IMR-90 (cell line): ENCODE measurements at regions not wholly inside any gene's neighbourhood (a gene's known extent, or its start where the extent isn't known, plus 50 kb on each side); places are given as distances from the start of the nearest gene placed in this dataset.

ENCODE experiments used
- ATAC-seq: fragments of 200-7000 bp; cut with Tn5 transposase; 2 replicates; pipeline ENCODE4 v1.9.1; 2020; ENCODE audit warnings: low read depth, mild to moderate bottlenecking, moderate library complexity
- BruUV-seq: library from RNA; stranded (reverse); fragments of 400-500 nt; replicated peaks from 2 replicates; lab custom pipeline; 2021; lab: Mats Ljungman, UMichigan
- CTCF ChIA-PET: fragments of 300-600 bp; formaldehyde crosslinking; extraction: SDS; loops from one replicate; lab custom pipeline; 2021; ENCODE audit warnings: antibody characterized with exemption; lab: Yijun Ruan, JAX
- POLR2A ChIA-PET: fragments of 300-600 bp; sonication (Branson Sonifier 250); formaldehyde crosslinking; loops from one replicate; lab custom pipeline; 2022; ENCODE audit warnings: antibody characterized with exemption; ENCODE audit not compliant: unreplicated experiment; lab: Charles Lee
- DNase-seq: peaks from one replicate; pipeline ENCODE4 v3.0.0; 2013
- H2AFZ ChIP-seq: replicated peaks from 2 replicates; pipeline ENCODE3; 2013; ENCODE audit warnings: low read length, mild to moderate bottlenecking; ENCODE audit not compliant: poor library complexity
- H2AK5ac ChIP-seq: 2 replicates; pipeline ENCODE4 v1.6.1; 2013; ENCODE audit warnings: low read depth, low read length, inconsistent platforms
- H2AK9ac ChIP-seq: replicated peaks from 2 replicates; pipeline ENCODE3; 2013; ENCODE audit warnings: mild to moderate bottlenecking, low read depth, low read length, moderate library complexity; ENCODE audit not compliant: poor library complexity
- H2BK120ac ChIP-seq: 2 replicates; pipeline ENCODE4 v1.6.1; 2013; ENCODE audit warnings: low read depth, low read length, inconsistent platforms
- H2BK15ac ChIP-seq: 3 replicates; pipeline ENCODE4 v1.6.1; 2013; ENCODE audit warnings: low read depth, low read length, inconsistent platforms
- H2BK20ac ChIP-seq: 2 replicates; pipeline ENCODE4 v1.6.1; 2013; ENCODE audit warnings: low read depth, mild to moderate bottlenecking, inconsistent platforms, low read length, moderate library complexity
- H2BK5ac ChIP-seq: 2 replicates; pipeline ENCODE4 v1.6.1; 2013; ENCODE audit warnings: mild to moderate bottlenecking, low read depth, low read length, inconsistent platforms; ENCODE audit not compliant: poor library complexity, severe bottlenecking
- H3K14ac ChIP-seq: replicated peaks from 2 replicates; pipeline ENCODE4 v1.6.1; 2013; ENCODE audit warnings: low read depth, low read length, inconsistent platforms
- H3K18ac ChIP-seq: 2 replicates; pipeline ENCODE4 v1.6.1; 2013; ENCODE audit warnings: low read depth, low read length, control low read depth
- H3K23ac ChIP-seq: 2 replicates; pipeline ENCODE4 v1.6.1; 2013; ENCODE audit warnings: low read depth, low read length, inconsistent platforms
- H3K27ac ChIP-seq: 2 replicates; pipeline ENCODE4 v1.5.1; 2013; ENCODE audit warnings: mild to moderate bottlenecking, control low read depth, low read length; ENCODE audit not compliant: insufficient read depth
- H3K27me3 ChIP-seq: 2 replicates; pipeline ENCODE4 v1.6.1; 2013; ENCODE audit warnings: low read length; ENCODE audit not compliant: control insufficient read depth, insufficient read depth
- H3K36me3 ChIP-seq: 2 replicates; pipeline ENCODE4 v1.6.1; 2013; ENCODE audit warnings: low read length, mixed read lengths; ENCODE audit not compliant: control insufficient read depth, insufficient read depth
- H3K4ac ChIP-seq: 2 replicates; pipeline ENCODE4 v1.6.1; 2013; ENCODE audit warnings: low read depth, low read length, inconsistent platforms
- H3K4me1 ChIP-seq: 2 replicates; pipeline ENCODE4 v1.6.1; 2013; ENCODE audit warnings: low read length, mixed read lengths; ENCODE audit not compliant: control insufficient read depth, insufficient read depth
- H3K4me2 ChIP-seq: 2 replicates; pipeline ENCODE4 v1.6.1; 2013; ENCODE audit warnings: low read depth, mild to moderate bottlenecking, control low read depth, low read length, moderate library complexity
- H3K4me3 ChIP-seq: 2 replicates; pipeline ENCODE4 v1.5.1; 2013; ENCODE audit warnings: low read depth, mild to moderate bottlenecking, control low read depth, low read length, moderate library complexity; ENCODE audit not compliant: insufficient read depth
- H3K56ac ChIP-seq: 2 replicates; pipeline ENCODE4 v1.6.1; 2013; ENCODE audit warnings: low read length, inconsistent platforms; ENCODE audit not compliant: insufficient read depth; ENCODE audit errors: extremely low read depth
- H3K79me1 ChIP-seq, 2 experiments: 2 replicates each; pipeline ENCODE4 v1.6.1; 2013; ENCODE audit warnings: low read length in 2 of 2, inconsistent platforms in 1 of 2, low read depth in 1 of 2
- H3K9ac ChIP-seq: 2 replicates; pipeline ENCODE4 v1.6.1; 2013; ENCODE audit warnings: low read depth, low read length, control low read depth
- H3K9me1 ChIP-seq: 2 replicates; pipeline ENCODE4 v1.6.1; 2013; ENCODE audit warnings: low read length, inconsistent platforms; ENCODE audit not compliant: insufficient read depth
- H3K9me3 ChIP-seq: 2 replicates; pipeline ENCODE4 v1.6.1; 2013; ENCODE audit warnings: low read length; ENCODE audit not compliant: control insufficient read depth, insufficient read depth
- H4K20me1 ChIP-seq: 2 replicates; pipeline ENCODE4 v1.6.1; 2013; ENCODE audit warnings: low read length, inconsistent platforms; ENCODE audit not compliant: insufficient read depth
- H4K5ac ChIP-seq: 2 replicates; pipeline ENCODE4 v1.6.1; 2013; ENCODE audit warnings: mild to moderate bottlenecking, low read depth, low read length, control low read depth
- H4K8ac ChIP-seq, 2 experiments: 2 replicates each; pipeline ENCODE4 v1.6.1; 2013; ENCODE audit warnings: low read depth in 2 of 2, low read length in 2 of 2, control low read depth in 1 of 2, inconsistent platforms in 1 of 2
- H4K91ac ChIP-seq: 2 replicates; pipeline ENCODE4 v1.6.1; 2013; ENCODE audit warnings: low read depth, low read length, inconsistent platforms; ENCODE audit not compliant: insufficient read depth
- BHLHE40 ChIP-seq: fragments of 150-350 bp; IDR thresholded peaks from 2 replicates; pipeline ENCODE4 v1.6.1; 2016; ENCODE audit warnings: mild to moderate bottlenecking, low read depth, low read length
- CEBPB ChIP-seq: IDR thresholded peaks from 2 replicates; pipeline ENCODE4 v1.6.1; 2012; ENCODE audit warnings: low read depth, low read length, improper control_type of control experiment
- CHD1 ChIP-seq: IDR thresholded peaks from 2 replicates; pipeline ENCODE4 v1.6.1; 2012; ENCODE audit warnings: low read depth, low read length, improper control_type of control experiment
- CTCF ChIP-seq: conservative IDR thresholded peaks from 2 replicates; pipeline ENCODE4 v1.5.1; 2012; ENCODE audit warnings: mild to moderate bottlenecking, low read depth, low read length, improper control_type of control experiment
- ELK1 ChIP-seq: fragments of 150-350 bp; IDR thresholded peaks from 2 replicates; pipeline ENCODE4 v1.6.1; 2016; ENCODE audit warnings: low read depth, mild to moderate bottlenecking, low read length, moderate library complexity, borderline replicate concordance
- FOS ChIP-seq: fragments of 150-350 bp; IDR thresholded peaks from 2 replicates; pipeline ENCODE4 v1.6.1; 2016; ENCODE audit warnings: low read depth, low read length
- MAFK ChIP-seq: IDR thresholded peaks from 2 replicates; pipeline ENCODE4 v1.6.1; 2012; ENCODE audit warnings: low read depth, low read length, improper control_type of control experiment
- MAZ ChIP-seq: IDR thresholded peaks from 2 replicates; pipeline ENCODE4 v1.6.1; 2012; ENCODE audit warnings: low read depth, mild to moderate bottlenecking, low read length, improper control_type of control experiment, moderate library complexity, borderline replicate concordance
- MXI1 ChIP-seq: IDR thresholded peaks from 2 replicates; pipeline ENCODE4 v1.6.1; 2012; ENCODE audit warnings: low read depth, mild to moderate bottlenecking, low read length, moderate library complexity, borderline replicate concordance
- NFE2L2 ChIP-seq: fragments of 150-350 bp; IDR thresholded peaks from 2 replicates; pipeline ENCODE4 v1.6.1; 2016; ENCODE audit warnings: low read depth, mild to moderate bottlenecking, low read length
- POLR2A ChIP-seq: IDR thresholded peaks from 2 replicates; pipeline ENCODE4 v1.6.1; 2012; ENCODE audit warnings: mild to moderate bottlenecking, low read depth, low read length
- RFX5 ChIP-seq: IDR thresholded peaks from 2 replicates; pipeline ENCODE4 v1.8.0; 2012; ENCODE audit warnings: low read depth, mild to moderate bottlenecking, low read length, moderate library complexity
- SMC3 ChIP-seq: fragments of 150-350 bp; IDR thresholded peaks from 2 replicates; pipeline ENCODE4 v1.6.1; 2016; ENCODE audit warnings: low read depth, mild to moderate bottlenecking, antibody characterized with exemption, low read length, moderate library complexity
- WGBS, 2 experiments: methylation state at CpG; one replicate each; pipeline versions ENCODE4 v1.1.5 to v1.1.7; 2013; ENCODE audit warnings: missing lambda C conversion rate in 2 of 2; ENCODE audit not compliant: insufficient read length in 1 of 2; ENCODE audit errors: extremely low coverage in 2 of 2; 5-methylcytosine and 5-hydroxymethylcytosine counted together
- dilution Hi-C: fragments of 300-500 bp; cut with HindIII; formaldehyde crosslinking; loops from one replicate; pipeline ENCODE4 v1.14.3; 2018; ENCODE audit warnings: low sequenced_read_pairs; ENCODE audit not compliant: unreplicated experiment
- in situ Hi-C: fragments of 300-500 bp; cut with MboI; formaldehyde crosslinking; loops from 3 replicates; pipeline ENCODE4 v1.14.3; 2019; ENCODE audit warnings: low sequenced_read_pairs, inconsistent platforms, mixed read lengths
- intact Hi-C: fragments of 100-400 bp; cut with micrococcal nuclease; formaldehyde crosslinking; loops from 2 replicates; pipeline ENCODE4 v1.10.0; 2022
- TF ChIP-seq, protein P1 (sequence below): fragments of 150-350 bp; IDR thresholded peaks from 2 replicates; pipeline ENCODE4 v1.6.1; 2017; ENCODE audit warnings: mild to moderate bottlenecking, antibody characterized with exemption, low read length, low read depth

DNA sequence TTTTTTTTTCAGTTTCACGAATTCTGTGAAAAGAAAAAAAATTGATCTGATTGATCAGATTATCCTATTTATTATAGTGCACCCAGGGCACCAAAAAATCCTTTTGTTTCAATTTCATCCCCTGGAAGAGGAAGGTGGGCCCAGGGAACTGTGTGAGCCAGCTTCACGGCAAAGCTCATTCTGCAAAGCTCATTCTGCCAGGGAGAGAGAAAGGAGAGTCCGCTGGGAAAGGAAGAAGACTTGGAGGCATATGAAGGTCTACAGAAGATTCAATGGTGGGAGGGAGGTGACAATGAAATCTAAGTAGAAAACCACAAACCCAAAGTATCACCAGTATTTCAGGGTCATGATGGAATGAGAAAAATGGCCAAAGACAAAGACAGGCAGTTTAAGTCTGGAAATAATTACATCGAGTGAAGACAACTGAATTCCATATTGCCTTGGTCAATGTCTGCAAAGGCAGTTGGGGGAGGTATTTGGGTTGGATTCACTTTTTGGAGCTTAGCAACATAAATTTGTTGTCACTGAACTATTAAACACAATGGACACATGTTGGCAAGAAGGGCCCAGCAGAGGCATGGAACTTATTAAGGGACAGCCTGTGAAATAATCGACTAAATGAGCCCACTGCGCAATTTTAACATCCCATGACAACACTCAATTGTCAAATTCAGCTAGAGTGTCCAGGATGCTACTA, 587.8 kb upstream of the MKI67 start:
- no peak overlapping the region for H4K91ac ChIP-seq
- TF ChIP-seq MXI1: no peak
- no peak for TF ChIP-seq CTCF
- TF ChIP-seq NFE2L2: no peak
- TF ChIP-seq, protein P1, sequence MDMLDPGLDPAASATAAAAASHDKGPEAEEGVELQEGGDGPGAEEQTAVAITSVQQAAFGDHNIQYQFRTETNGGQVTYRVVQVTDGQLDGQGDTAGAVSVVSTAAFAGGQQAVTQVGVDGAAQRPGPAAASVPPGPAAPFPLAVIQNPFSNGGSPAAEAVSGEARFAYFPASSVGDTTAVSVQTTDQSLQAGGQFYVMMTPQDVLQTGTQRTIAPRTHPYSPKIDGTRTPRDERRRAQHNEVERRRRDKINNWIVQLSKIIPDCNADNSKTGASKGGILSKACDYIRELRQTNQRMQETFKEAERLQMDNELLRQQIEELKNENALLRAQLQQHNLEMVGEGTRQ: no peak
- no peak for TF ChIP-seq RFX5
- TF ChIP-seq SMC3: no peak
- TF ChIP-seq POLR2A: no peak
- TF ChIP-seq CEBPB: no peak
- TF ChIP-seq ELK1: no peak
- TF ChIP-seq FOS: no peak
- TF ChIP-seq MAZ: no peak
- TF ChIP-seq MAFK: no peak
- TF ChIP-seq CHD1: no peak
- no peak for TF ChIP-seq BHLHE40
- dilution Hi-C loops (no loop called here), in situ Hi-C loops (no loop called here), intact Hi-C loops (no loop called here)
- no peak overlapping the region for H3K27ac ChIP-seq
- H3K36me3 ChIP-seq: no peaks in the 10 kb centered on the region
- ChIA-PET POLR2A (no interaction called here), CTCF (no interaction called here)
- no peaks in the 10 kb centered on the region for H3K4me1 ChIP-seq
- H2BK15ac ChIP-seq: no peak overlapping the region
- H2AK5ac ChIP-seq: no peak overlapping the region
- H3K4ac ChIP-seq: no peak overlapping the region
- no peak overlapping the region for H3K18ac ChIP-seq
- H3K56ac ChIP-seq: no peak overlapping the region
- no peak overlapping the region for H4K5ac ChIP-seq
- H3K14ac ChIP-seq: no peak overlapping the region
- peaks cover 51% of the 10 kb centered on the region for H3K9me3 ChIP-seq
- H3K27me3 ChIP-seq: no peaks in the 10 kb centered on the region
- H4K8ac ChIP-seq: no peak overlapping the region
- no peaks in the 10 kb centered on the region for H3K9me1 ChIP-seq
- no peak overlapping the region for H3K4me3 ChIP-seq
- DNase-seq (no peak), ATAC-seq (no peak)
- H2BK5ac ChIP-seq: no peak overlapping the region
- H3K79me1 ChIP-seq: no peaks in the 10 kb centered on the region
- H3K4me2 ChIP-seq: no peak overlapping the region
- no peak overlapping the region for H2AFZ ChIP-seq
- no peak overlapping the region for H2AK9ac ChIP-seq
- no peak overlapping the region for H3K9ac ChIP-seq
- no peaks in the 10 kb centered on the region for H4K20me1 ChIP-seq
- BruUV-seq: no TSS peak
- no CpG with 5 or more reads among the region's 6 CpGs for WGBS, 2 experiments
- H3K23ac ChIP-seq: no peak overlapping the region
- no peak overlapping the region for H2BK120ac ChIP-seq
- H2BK20ac ChIP-seq: no peak overlapping the region
